Activated naive CD4-positive, alpha-beta T cell treated with anti-CD3 and anti-CD28 coated beads for 36 hours (primary cell): ENCODE measurements at regions not wholly inside any gene's neighbourhood (a gene's known extent, or its start where the extent isn't known, plus 50 kb on each side); places are given as distances from the start of the nearest gene placed in this dataset.
A peak's percentile ranks its signal among the peaks of the same experiment; 100 is the strongest.

ENCODE experiments used
- CTCF ChIA-PET: fragments of 350-600 bp; sonication (Branson Sonifier 250); formaldehyde crosslinking; loops from one replicate; lab custom pipeline; 2021; ENCODE audit warnings: antibody characterized with exemption; lab: Charles Lee
- DNase-seq: peaks from one replicate; pipeline ENCODE4 v3.0.0-alpha.2; 2020
- H3K27ac Mint-ChIP-seq: one replicate; pipeline ENCODE4 v1.8.0; 2021; ENCODE audit warnings: mild to moderate bottlenecking, mixed read lengths
- H3K27me3 Mint-ChIP-seq: one replicate; pipeline ENCODE4 v1.8.0; 2021; ENCODE audit warnings: low read depth, mixed read lengths
- H3K36me3 Mint-ChIP-seq: one replicate; pipeline ENCODE4 v1.8.0; 2021; ENCODE audit warnings: low read depth, mixed read lengths
- H3K4me1 Mint-ChIP-seq: one replicate; pipeline ENCODE4 v1.8.0; 2021; ENCODE audit warnings: low read depth, mixed read lengths
- H3K4me3 Mint-ChIP-seq: one replicate; pipeline ENCODE4 v1.8.0; 2021; ENCODE audit warnings: mild to moderate bottlenecking, moderate library complexity, mixed read lengths
- H3K9me3 Mint-ChIP-seq: one replicate; pipeline ENCODE4 v1.8.0; 2021; ENCODE audit warnings: mixed read lengths
- intact Hi-C: fragments of 100-400 bp; cut with micrococcal nuclease; formaldehyde crosslinking; loops from one replicate; pipeline ENCODE4 v1.15.1; 2023

- intact Hi-C loops, result no loop called here
- Mint-ChIP-seq H3K27ac (no peak overlapping the region), H3K4me1 (no peaks in the 10 kb centered on the region), H3K27me3 (peaks cover 2% of the 10 kb centered on the region), H3K36me3 (no peaks in the 10 kb centered on the region), H3K4me3 (no peak overlapping the region), H3K9me3 (peaks cover 5% of the 10 kb centered on the region)
- no peak for DNase-seq
- CTCF ChIA-PET, result no interaction called here
Observed at GRCh38 chr14:51145246-51145645, 50.3 kb upstream of the TRIM9 start.

- intact Hi-C loops, result no loop called here
- Mint-ChIP-seq H3K4me3 (no peak overlapping the region), H3K27ac (no peak overlapping the region), H3K4me1 (no peaks in the 10 kb centered on the region), H3K36me3 (no peaks in the 10 kb centered on the region), H3K27me3 (peaks cover 2% of the 10 kb centered on the region), H3K9me3 (peaks cover 5% of the 10 kb centered on the region)
- DNase-seq, result no peak
- CTCF ChIA-PET, result no interaction called here
Observed at GRCh38 chr14:51147183-51147582, 52.3 kb upstream of the TRIM9 start.

DNA sequence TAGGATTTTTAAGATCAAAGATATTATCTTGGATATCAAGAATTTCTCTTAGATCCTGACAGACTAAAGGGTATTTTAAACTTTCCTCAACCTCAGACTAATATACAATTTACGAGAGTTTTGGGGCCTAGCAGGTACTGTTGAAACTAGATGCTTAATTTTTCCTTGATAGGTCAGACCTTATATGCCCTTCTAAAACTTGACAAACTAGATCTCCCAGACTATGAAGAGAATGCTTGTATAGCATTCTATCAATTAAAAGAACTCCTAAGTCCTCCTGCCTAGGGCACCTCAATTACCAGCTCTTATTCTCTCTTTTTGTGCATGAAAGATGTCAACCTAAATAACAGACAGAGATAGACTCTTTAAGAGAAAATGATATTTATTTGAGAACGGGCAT, 60.4 kb upstream of the TRIM9 start:
- no peak for DNase-seq
- CTCF ChIA-PET, result no interaction called here
- no peaks in the 10 kb centered on the region for H3K9me3 Mint-ChIP-seq
- H3K36me3 Mint-ChIP-seq, result no peaks in the 10 kb centered on the region
- H3K27ac Mint-ChIP-seq, result no peak overlapping the region
- H3K27me3 Mint-ChIP-seq, result no peaks in the 10 kb centered on the region
- H3K4me3 Mint-ChIP-seq, result no peak overlapping the region
- H3K4me1 Mint-ChIP-seq, result no peaks in the 10 kb centered on the region
- intact Hi-C loops, result no loop called here

DNA sequence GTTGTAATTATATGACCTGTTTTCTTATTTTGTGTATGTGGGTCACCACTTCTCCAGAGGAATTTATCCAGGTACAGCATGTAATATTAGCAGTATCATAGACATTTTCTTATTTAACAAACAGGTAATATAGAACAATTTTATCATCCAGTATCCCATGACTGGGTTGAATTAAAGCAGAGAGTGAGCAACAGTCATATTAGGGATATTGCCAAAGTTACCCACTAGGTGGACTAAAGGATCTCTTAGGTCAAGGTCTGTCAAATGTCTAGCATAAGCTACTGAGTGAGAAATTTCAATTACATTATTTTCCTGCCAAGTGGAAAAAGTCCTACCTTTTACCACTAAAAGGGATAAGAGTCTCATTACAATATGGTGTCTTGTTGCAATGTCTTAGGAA, 62.1 kb upstream of the TRIM9 start:
- intact Hi-C loops, result no loop called here
- CTCF ChIA-PET, result interaction anchor here (1.0 kb wide), 1 partner anchor 62 kb away, joined by 4 read pairs; no protein-coding TSS in a partner anchor
- H3K27me3 Mint-ChIP-seq, result no peaks in the 10 kb centered on the region
- H3K9me3 Mint-ChIP-seq, result no peaks in the 10 kb centered on the region
- no peak overlapping the region for H3K27ac Mint-ChIP-seq
- no peaks in the 10 kb centered on the region for H3K4me1 Mint-ChIP-seq
- no peaks in the 10 kb centered on the region for H3K36me3 Mint-ChIP-seq
- no peak for DNase-seq
- H3K4me3 Mint-ChIP-seq, result no peak overlapping the region

DNA sequence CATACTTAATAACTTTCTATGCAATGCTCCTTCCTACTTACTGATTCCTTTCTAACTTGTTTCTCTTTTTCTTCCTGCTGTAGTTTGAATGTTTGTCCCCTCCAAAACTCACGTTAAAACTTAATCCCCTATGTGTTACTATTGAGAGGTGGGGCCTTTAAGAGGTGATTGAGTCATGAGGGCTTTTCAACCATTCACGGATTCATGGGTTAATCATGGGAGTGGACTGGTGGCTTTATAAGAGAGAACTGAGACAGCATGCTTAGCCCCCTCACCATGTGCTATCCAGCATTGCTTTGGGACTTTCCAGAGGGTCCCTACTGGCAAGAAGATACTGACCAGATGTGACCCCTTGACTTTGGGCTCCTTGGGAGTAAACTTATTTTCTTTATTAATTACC, 66.0 kb upstream of the TRIM9 start:
- H3K27me3 Mint-ChIP-seq, result no peaks in the 10 kb centered on the region
- H3K4me1 Mint-ChIP-seq, result no peaks in the 10 kb centered on the region
- H3K36me3 Mint-ChIP-seq, result no peaks in the 10 kb centered on the region
- H3K9me3 Mint-ChIP-seq, result no peaks in the 10 kb centered on the region
- CTCF ChIA-PET, result no interaction called here
- H3K4me3 Mint-ChIP-seq, result no peak overlapping the region
- intact Hi-C loops, result no loop called here
- DNase-seq, result no peak
- no peak overlapping the region for H3K27ac Mint-ChIP-seq

DNA sequence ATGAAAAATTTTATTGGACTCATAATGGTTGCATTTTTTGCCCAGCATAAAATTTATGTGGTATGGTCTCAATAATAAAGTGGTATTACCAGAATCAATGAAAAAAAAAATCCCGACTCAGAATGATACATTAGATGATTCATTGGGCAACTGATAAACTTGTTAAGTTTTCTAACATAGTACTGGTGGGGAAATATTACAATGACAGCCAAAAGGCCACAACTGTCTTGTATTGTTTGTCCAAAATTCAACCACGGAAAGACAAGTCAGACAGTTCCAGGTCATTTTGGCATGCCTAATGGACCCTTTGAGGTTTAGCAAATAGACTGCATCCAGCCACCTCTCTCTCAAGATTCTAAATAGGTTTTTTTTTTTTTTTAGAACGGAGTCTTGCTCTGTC, 70.5 kb upstream of the TRIM9 start:
- intact Hi-C loops, result no loop called here
- no peaks in the 10 kb centered on the region for H3K9me3 Mint-ChIP-seq
- CTCF ChIA-PET, result no interaction called here
- H3K4me1 Mint-ChIP-seq, result peaks cover 4% of the 10 kb centered on the region
- H3K4me3 Mint-ChIP-seq, result no peak overlapping the region
- no peaks in the 10 kb centered on the region for H3K36me3 Mint-ChIP-seq
- no peak for DNase-seq
- no peak overlapping the region for H3K27ac Mint-ChIP-seq
- no peaks in the 10 kb centered on the region for H3K27me3 Mint-ChIP-seq

GRCh38 chr14:51167587-51168214, 72.3 kb upstream of the TMX1 start:
- no peak for DNase-seq
- H3K4me1 Mint-ChIP-seq, result peaks cover 4% of the 10 kb centered on the region
- H3K27ac Mint-ChIP-seq, result no peak overlapping the region
- no peak overlapping the region for H3K4me3 Mint-ChIP-seq
- no peaks in the 10 kb centered on the region for H3K27me3 Mint-ChIP-seq
- intact Hi-C loops, result no loop called here
- H3K9me3 Mint-ChIP-seq, result no peaks in the 10 kb centered on the region
- no peaks in the 10 kb centered on the region for H3K36me3 Mint-ChIP-seq
- CTCF ChIA-PET, result interaction anchor here (1.2 kb wide), 1 partner anchor 51 kb away, joined by 3 read pairs; no protein-coding TSS in a partner anchor

DNA sequence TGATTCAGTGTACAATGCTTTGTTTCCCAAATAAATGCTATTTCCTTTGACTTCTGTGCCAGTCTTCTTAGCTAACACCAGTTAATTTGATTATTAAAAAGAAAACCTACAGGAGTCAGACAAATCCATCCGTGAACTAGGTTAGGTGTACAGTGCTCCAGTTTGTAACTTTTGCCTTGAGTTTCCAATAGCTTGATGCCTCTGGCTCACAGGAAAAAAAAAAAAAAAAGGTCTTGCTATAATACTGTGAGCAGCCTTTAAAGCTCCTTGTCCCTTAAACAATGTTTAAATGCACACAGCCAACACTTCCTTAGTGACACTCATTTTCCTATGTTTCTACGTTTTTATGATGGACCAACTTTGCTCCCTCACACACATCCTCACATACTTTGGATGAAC, 71.8 kb upstream of the TMX1 start:
- Mint-ChIP-seq H3K4me1 (peaks cover 4% of the 10 kb centered on the region), H3K27me3 (no peaks in the 10 kb centered on the region), H3K4me3 (no peak overlapping the region), H3K27ac (no peak overlapping the region), H3K9me3 (no peaks in the 10 kb centered on the region), H3K36me3 (no peaks in the 10 kb centered on the region)
- DNase-seq, result no peak
- CTCF ChIA-PET, result no interaction called here
- intact Hi-C loops, result no loop called here

DNA sequence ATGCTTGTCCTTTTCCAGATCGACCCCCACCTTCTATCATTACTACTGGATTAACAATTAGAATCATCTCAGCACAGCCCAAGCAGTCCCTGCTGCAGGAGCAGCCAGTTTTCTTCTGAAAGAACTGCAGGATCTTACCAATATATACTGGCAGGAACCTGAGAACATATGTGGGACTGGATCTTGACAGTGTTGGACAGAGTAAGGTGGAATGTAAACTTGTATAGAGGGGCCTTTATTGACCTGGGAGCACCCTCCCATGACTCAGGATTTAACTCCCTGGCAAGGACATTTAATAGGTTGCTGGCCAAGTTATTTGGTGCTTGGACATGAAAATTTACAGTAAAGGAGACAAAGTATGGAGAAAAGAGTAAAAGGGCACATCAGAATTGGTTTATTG, 66.2 kb upstream of the TMX1 start:
- Mint-ChIP-seq H3K27ac (no peak overlapping the region), H3K9me3 (no peaks in the 10 kb centered on the region), H3K4me3 (no peak overlapping the region), H3K27me3 (peaks cover 15% of the 10 kb centered on the region), H3K36me3 (no peaks in the 10 kb centered on the region), H3K4me1 (no peaks in the 10 kb centered on the region)
- intact Hi-C loops, result no loop called here
- no peak for DNase-seq
- CTCF ChIA-PET, result no interaction called here

DNA sequence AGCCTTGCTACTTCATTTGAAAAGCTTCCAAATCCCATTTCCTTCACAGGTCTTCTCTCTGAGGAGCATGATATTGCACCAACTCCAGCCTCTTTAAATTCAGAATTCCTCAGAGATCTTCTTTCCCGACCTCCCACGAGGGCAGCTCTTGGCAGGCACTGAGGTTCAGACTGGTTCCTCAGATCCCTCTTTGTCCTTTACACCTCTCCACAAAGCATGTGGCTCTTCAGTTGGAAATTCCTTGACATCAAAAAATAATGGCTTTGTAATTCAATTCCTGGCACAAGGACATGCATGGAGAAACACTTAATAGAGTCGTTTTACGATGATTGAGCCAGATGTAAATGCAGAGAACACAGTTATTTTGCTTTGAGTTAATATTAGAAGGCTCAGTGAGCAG, 63.2 kb upstream of the TMX1 start:
- Mint-ChIP-seq H3K4me1 (no peaks in the 10 kb centered on the region), H3K4me3 (no peak overlapping the region), H3K27ac (no peak overlapping the region), H3K27me3 (peaks cover 18% of the 10 kb centered on the region), H3K9me3 (no peaks in the 10 kb centered on the region), H3K36me3 (no peaks in the 10 kb centered on the region)
- CTCF ChIA-PET, result no interaction called here
- intact Hi-C loops, result no loop called here
- DNase-seq, result no peak

DNA sequence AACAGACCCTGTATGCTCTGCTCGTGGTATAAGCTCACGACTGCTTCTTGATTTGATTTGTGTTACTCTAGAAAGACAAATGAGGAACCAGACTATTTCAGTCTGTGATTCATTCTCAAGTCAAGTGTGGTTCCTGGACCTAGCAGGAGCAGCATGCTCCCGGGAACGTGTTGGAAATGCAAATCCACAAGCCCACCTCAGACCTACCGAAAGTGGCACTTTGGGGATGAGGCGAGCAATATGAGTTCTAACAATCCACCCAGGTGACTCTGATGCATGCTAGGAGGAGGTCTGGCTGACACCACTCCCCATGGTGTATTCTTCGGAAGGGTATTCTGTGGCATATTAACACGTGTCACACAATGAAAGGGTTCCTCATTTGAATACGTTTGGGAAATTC, 59.5 kb upstream of the TMX1 start:
- peaks cover 4% of the 10 kb centered on the region for H3K4me1 Mint-ChIP-seq
- intact Hi-C loops, result no loop called here
- CTCF ChIA-PET, result no interaction called here
- no peak overlapping the region for H3K27ac Mint-ChIP-seq
- no peaks in the 10 kb centered on the region for H3K9me3 Mint-ChIP-seq
- no peak overlapping the region for H3K4me3 Mint-ChIP-seq
- H3K36me3 Mint-ChIP-seq, result no peaks in the 10 kb centered on the region
- peaks cover 18% of the 10 kb centered on the region for H3K27me3 Mint-ChIP-seq
- no peak for DNase-seq

DNA sequence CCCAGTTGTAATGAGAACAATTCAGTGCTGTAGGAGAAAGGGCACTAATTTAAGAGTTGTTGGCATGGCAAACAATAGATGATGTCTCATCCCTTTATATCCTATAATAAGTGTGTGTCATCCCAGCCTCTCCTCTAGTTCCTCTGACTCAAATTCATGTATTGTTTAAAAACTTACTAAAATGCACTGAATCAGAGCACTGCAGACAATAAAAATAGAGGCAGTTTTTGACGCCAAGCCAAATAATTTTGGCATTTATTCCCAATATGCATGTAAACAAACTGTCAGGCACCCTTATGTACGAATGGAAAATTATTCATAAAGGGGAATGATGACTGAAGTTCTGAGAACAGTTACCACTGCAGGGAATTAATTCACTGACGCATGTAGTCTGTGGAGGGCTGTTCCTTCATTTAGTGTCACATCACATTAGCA, 57.9 kb upstream of the TMX1 start:
- DNase-seq, result no peak
- no peak overlapping the region for H3K27ac Mint-ChIP-seq
- H3K27me3 Mint-ChIP-seq, result peaks cover 7% of the 10 kb centered on the region
- no peaks in the 10 kb centered on the region for H3K9me3 Mint-ChIP-seq
- peaks cover 4% of the 10 kb centered on the region for H3K4me1 Mint-ChIP-seq
- CTCF ChIA-PET, result no interaction called here
- H3K36me3 Mint-ChIP-seq, result no peaks in the 10 kb centered on the region
- intact Hi-C loops, result no loop called here
- no peak overlapping the region for H3K4me3 Mint-ChIP-seq

- peaks cover 3% of the 10 kb centered on the region for H3K27me3 Mint-ChIP-seq
- intact Hi-C loops, result no loop called here
- H3K27ac Mint-ChIP-seq, result no peak overlapping the region
- peak; percentile 39 for DNase-seq
- CTCF ChIA-PET, result interaction anchor here (0.6 kb wide), 1 partner anchor 1106 kb away, joined by 3 read pairs; no protein-coding TSS in a partner anchor
- H3K4me1 Mint-ChIP-seq, result peaks cover 4% of the 10 kb centered on the region
- H3K9me3 Mint-ChIP-seq, result no peaks in the 10 kb centered on the region
- no peaks in the 10 kb centered on the region for H3K36me3 Mint-ChIP-seq
- no peak overlapping the region for H3K4me3 Mint-ChIP-seq
Observed at GRCh38 chr14:51185180-51185579, 54.9 kb upstream of the TMX1 start.
